Endothelial cell of umbilical vein (primary cell): ENCODE measurements at regions not wholly inside any gene's neighbourhood (a gene's known extent, or its start where the extent isn't known, plus 50 kb on each side); places are given as distances from the start of the nearest gene placed in this dataset.

Source experiments
- BruUV-seq: library from RNA; stranded (reverse); fragments of 400-500 nt; replicated peaks from 2 replicates; lab custom pipeline; 2021; lab: Mats Ljungman, UMichigan
- CTCF ChIA-PET: fragments of 300-600, 350-600 bp; sonication (Branson Sonifier 250); formaldehyde crosslinking; loops from one replicate; lab custom pipeline; 2021; ENCODE audit warnings: antibody characterized with exemption, inconsistent platforms; lab: Charles Lee
- POLR2A ChIA-PET: fragments of 300-600, 350-600 bp; sonication (Branson Sonifier 250); formaldehyde crosslinking; loops from one replicate; lab custom pipeline; 2021; ENCODE audit warnings: antibody characterized with exemption, inconsistent platforms; lab: Charles Lee
- DNase-seq: peaks from one replicate; pipeline ENCODE4 v3.0.0-alpha.2; 2011; ENCODE audit warnings: low read depth, low spot score
- FAIRE-seq: peaks from 2 replicates; lab custom pipeline; 2011; peaks lifted over from hg19 to GRCh38; lab: Jason Lieb, UNC
- H2AFZ ChIP-seq: 2 replicates; pipeline ENCODE4 v1.6.0; 2012; ENCODE audit warnings: low read depth, low read length, control low read depth, inconsistent platforms
- H3K27ac ChIP-seq: 2 replicates; pipeline ENCODE4 v1.5.1; 2011; ENCODE audit warnings: low read depth, mild to moderate bottlenecking, control low read depth, low read length, moderate library complexity; ENCODE audit not compliant: insufficient read depth
- H3K27me3 ChIP-seq, 2 experiments: 2 replicates each; pipeline versions ENCODE4 v1.6.0 to v1.6.1; 2011; ENCODE audit warnings: low read length in 2 of 2, mixed read lengths in 1 of 2; ENCODE audit not compliant: control insufficient read depth in 2 of 2, insufficient read depth in 2 of 2
- H3K36me3 ChIP-seq, 2 experiments: 2 replicates in 1 of 2; 3 replicates in 1 of 2; pipeline ENCODE4 v1.5.1; 2011; ENCODE audit warnings: low read length in 2 of 2, mild to moderate bottlenecking in 1 of 2, moderate library complexity in 1 of 2; ENCODE audit not compliant: control insufficient read depth in 2 of 2, insufficient read depth in 2 of 2; ENCODE audit errors: extremely low read depth in 1 of 2
- H3K4me1 ChIP-seq: 3 replicates; pipeline ENCODE4 v1.5.1; 2011; ENCODE audit warnings: mild to moderate bottlenecking, low read length; ENCODE audit not compliant: control insufficient read depth, insufficient read depth; ENCODE audit errors: extremely low read depth
- H3K4me2 ChIP-seq: 2 replicates; pipeline ENCODE4 v1.6.1; 2011; ENCODE audit warnings: low read length, control low read depth, mixed read lengths; ENCODE audit not compliant: insufficient read depth
- H3K4me3 ChIP-seq, 3 experiments: fragments of 200-600 bp in 1 of 3; sonication (generic), shearing (Covaris generic) in 1 of 3; replicated peaks in 1 of 3; 2 replicates each; pipeline ENCODE4 v1.5.1; 2011 to 2016; ENCODE audit warnings: control low read depth in 3 of 3, low read length in 3 of 3, mild to moderate bottlenecking in 2 of 3, inconsistent platforms in 1 of 3, low read depth in 1 of 3, moderate library complexity in 1 of 3; ENCODE audit not compliant: insufficient read depth in 1 of 3
- H3K79me2 ChIP-seq: 2 replicates; pipeline ENCODE4 v1.6.0; 2012; ENCODE audit warnings: low read length, inconsistent platforms; ENCODE audit not compliant: control insufficient read depth, insufficient read depth
- H3K9ac ChIP-seq: replicated peaks from 2 replicates; pipeline ENCODE3; 2011; ENCODE audit warnings: low read length, control low read depth; ENCODE audit not compliant: insufficient read depth; ENCODE audit errors: extremely low read depth
- H3K9me1 ChIP-seq: replicated peaks from 3 replicates; pipeline ENCODE4 v1.6.0; 2011; ENCODE audit warnings: mild to moderate bottlenecking, low read length; ENCODE audit not compliant: control insufficient read depth, insufficient read depth; ENCODE audit errors: extremely low read depth
- H3K9me3 ChIP-seq: replicated peaks from 2 replicates; pipeline ENCODE4 v1.5.1; 2012; ENCODE audit warnings: low read length, inconsistent platforms; ENCODE audit not compliant: control insufficient read depth, insufficient read depth
- H4K20me1 ChIP-seq: replicated peaks from 2 replicates; pipeline ENCODE3; 2011; ENCODE audit warnings: mild to moderate bottlenecking, low read length; ENCODE audit not compliant: control insufficient read depth, insufficient read depth; ENCODE audit errors: extremely low read depth
- EZH2 ChIP-seq: IDR thresholded peaks from 2 replicates; pipeline ENCODE4 v1.6.1; 2012; ENCODE audit warnings: borderline replicate concordance, low read depth, mild to moderate bottlenecking, moderate library complexity, low read length, inconsistent platforms; ENCODE audit not compliant: severe bottlenecking
- FOS ChIP-seq: IDR thresholded peaks from 2 replicates; pipeline ENCODE4 v1.6.1; 2011; ENCODE audit warnings: mild to moderate bottlenecking, low read length, moderate library complexity, borderline replicate concordance; ENCODE audit not compliant: insufficient read depth
- GATA2 ChIP-seq: IDR thresholded peaks from 2 replicates; pipeline ENCODE4 v1.7.0; 2011; ENCODE audit warnings: low read depth, mild to moderate bottlenecking, moderate library complexity, mixed read lengths, low read length; ENCODE audit not compliant: insufficient read length, insufficient read depth
- JUN ChIP-seq: IDR thresholded peaks from 2 replicates; pipeline ENCODE4 v1.6.1; 2011; ENCODE audit warnings: borderline replicate concordance, low read depth; ENCODE audit not compliant: insufficient read length, insufficient read depth
- MYC ChIP-seq: IDR thresholded peaks from one replicate; pipeline ENCODE4 v1.6.1; 2011; ENCODE audit warnings: mild to moderate bottlenecking, low read depth, low read length
- POLR2A ChIP-seq: IDR thresholded peaks from 2 replicates; pipeline ENCODE4 v1.6.1; 2012; ENCODE audit warnings: low read depth, mild to moderate bottlenecking, control low read depth, low read length
- POLR2AphosphoS5 ChIP-seq: IDR thresholded peaks from 2 replicates; pipeline ENCODE4 v1.6.1; 2012; ENCODE audit warnings: low read depth, mild to moderate bottlenecking, control low read depth, low read length, moderate library complexity; ENCODE audit not compliant: insufficient read depth
- dilution Hi-C: fragments of 300-500 bp; cut with MboI; formaldehyde crosslinking; loops from one replicate; pipeline ENCODE4 v1.15.0; 2019; ENCODE audit warnings: low sequenced_read_pairs; ENCODE audit not compliant: extremely low pct_ligation_motif_present
- intact Hi-C: fragments of 100-400 bp; cut with micrococcal nuclease; formaldehyde crosslinking; loops from one replicate; pipeline ENCODE4 v1.10.0; 2022
- TF ChIP-seq, protein P1 (sequence below), 2 donors: IDR thresholded peaks; 1 replicate in 1 of 2; 2 replicates in 1 of 2; pipeline ENCODE4 v1.5.1; 2011; ENCODE audit warnings: low read length in 2 of 2, mild to moderate bottlenecking in 2 of 2, moderate library complexity in 2 of 2, control low read depth in 1 of 2, inconsistent platforms in 1 of 2, low read depth in 1 of 2; ENCODE audit not compliant: insufficient read depth in 1 of 2; ENCODE audit errors: extremely low read depth in 1 of 2
- TF ChIP-seq, protein P2 (sequence below): IDR thresholded peaks from 2 replicates; pipeline ENCODE4 v1.6.1; 2011; ENCODE audit not compliant: insufficient read depth, insufficient read length

DNA sequence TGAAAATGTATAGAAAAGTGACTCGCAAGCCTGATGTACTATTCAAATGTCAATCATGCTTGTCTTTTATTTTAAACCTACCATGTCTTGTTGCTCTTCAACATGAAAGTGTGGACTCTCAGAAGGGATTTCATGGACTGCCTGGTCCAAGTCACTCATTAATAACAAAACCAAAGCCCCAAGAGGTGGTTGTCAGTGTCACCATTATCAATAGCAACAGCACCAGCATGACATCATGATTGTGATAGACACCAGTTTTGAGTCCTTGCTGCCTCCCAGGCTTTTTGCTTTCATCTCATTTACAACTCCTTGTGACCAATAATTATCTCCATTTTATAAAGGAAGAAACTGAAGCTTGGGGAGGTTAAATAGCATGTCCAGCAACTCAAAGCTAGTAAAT is 112.0 kb upstream of the TMPO start:
- POLR2A ChIA-PET = no interaction called here

DNA sequence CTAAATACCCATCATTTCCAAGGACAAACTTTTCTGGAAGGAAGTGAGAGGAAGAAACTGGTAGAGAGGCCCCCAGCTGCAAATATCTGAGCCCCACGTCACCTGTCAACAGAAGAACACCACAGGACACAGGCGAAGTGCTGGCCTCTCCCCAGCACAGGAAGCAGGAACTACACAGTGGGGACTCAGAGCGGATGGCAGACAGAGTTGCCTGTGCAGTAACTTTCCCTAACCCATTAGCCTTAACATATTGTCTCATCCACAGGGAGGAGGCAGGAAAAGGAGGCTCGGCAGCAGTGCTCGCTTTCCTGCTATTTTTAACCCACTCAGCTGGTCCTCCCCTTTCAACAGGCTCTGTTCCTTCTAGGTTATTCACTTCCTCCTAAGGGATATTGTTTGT is 111.5 kb upstream of the TMPO start:
- Histone ChIP-seq H4K20me1 (no peaks in the 10 kb centered on the region), H3K79me2 (no peaks in the 10 kb centered on the region), H3K4me1 (peaks cover 42% of the 10 kb centered on the region), H3K9ac (no peak overlapping the region), H3K9me3 (no peaks in the 10 kb centered on the region), H2AFZ (peak overlapping the region; percentile 33), H3K9me1 (no peaks in the 10 kb centered on the region), H3K27ac (no peak overlapping the region), H3K4me3 (no peak overlapping the region), H3K36me3 (no peaks in the 10 kb centered on the region), H3K4me2 (peak overlapping the region; percentile 26), H3K27me3 (no peaks in the 10 kb centered on the region)
- BruUV-seq = no TSS peak
- ChIA-PET CTCF (interaction anchor here (1.0 kb wide), 1 partner anchor 70 kb away, joined by 5 read pairs; no protein-coding TSS in a partner anchor), POLR2A (no interaction called here)
- intact Hi-C loops (no loop called here), dilution Hi-C loops (no loop called here)
- DNase-seq = no peak
- peak; percentile 79 for FAIRE-seq
- TF ChIP-seq POLR2AphosphoS5 = no peak
- TF ChIP-seq JUN = no peak
- no peak for TF ChIP-seq EZH2
- no peak for TF ChIP-seq FOS
- no peak for TF ChIP-seq GATA2
- TF ChIP-seq POLR2A = no peak
- TF ChIP-seq, protein P1, sequence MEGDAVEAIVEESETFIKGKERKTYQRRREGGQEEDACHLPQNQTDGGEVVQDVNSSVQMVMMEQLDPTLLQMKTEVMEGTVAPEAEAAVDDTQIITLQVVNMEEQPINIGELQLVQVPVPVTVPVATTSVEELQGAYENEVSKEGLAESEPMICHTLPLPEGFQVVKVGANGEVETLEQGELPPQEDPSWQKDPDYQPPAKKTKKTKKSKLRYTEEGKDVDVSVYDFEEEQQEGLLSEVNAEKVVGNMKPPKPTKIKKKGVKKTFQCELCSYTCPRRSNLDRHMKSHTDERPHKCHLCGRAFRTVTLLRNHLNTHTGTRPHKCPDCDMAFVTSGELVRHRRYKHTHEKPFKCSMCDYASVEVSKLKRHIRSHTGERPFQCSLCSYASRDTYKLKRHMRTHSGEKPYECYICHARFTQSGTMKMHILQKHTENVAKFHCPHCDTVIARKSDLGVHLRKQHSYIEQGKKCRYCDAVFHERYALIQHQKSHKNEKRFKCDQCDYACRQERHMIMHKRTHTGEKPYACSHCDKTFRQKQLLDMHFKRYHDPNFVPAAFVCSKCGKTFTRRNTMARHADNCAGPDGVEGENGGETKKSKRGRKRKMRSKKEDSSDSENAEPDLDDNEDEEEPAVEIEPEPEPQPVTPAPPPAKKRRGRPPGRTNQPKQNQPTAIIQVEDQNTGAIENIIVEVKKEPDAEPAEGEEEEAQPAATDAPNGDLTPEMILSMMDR (IDR thresholded peaks at IDR 0.05; ENCODE audit: extremely low read depth in 1 of 2, insufficient read depth in 1 of 2, low read depth in 1 of 2, low read length in 2 of 2) = no peak
- TF ChIP-seq MYC = no peak
- TF ChIP-seq, protein P2, sequence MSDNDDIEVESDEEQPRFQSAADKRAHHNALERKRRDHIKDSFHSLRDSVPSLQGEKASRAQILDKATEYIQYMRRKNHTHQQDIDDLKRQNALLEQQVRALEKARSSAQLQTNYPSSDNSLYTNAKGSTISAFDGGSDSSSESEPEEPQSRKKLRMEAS = no peak

More for the DNA sequence above, 112.0 kb upstream of the TMPO start:
- Histone ChIP-seq H3K9ac (no peak overlapping the region), H3K9me1 (no peaks in the 10 kb centered on the region), H4K20me1 (no peaks in the 10 kb centered on the region), H3K27ac (no peak overlapping the region), H3K36me3 (no peaks in the 10 kb centered on the region), H3K79me2 (no peaks in the 10 kb centered on the region), H2AFZ (no peak overlapping the region), H3K9me3 (no peaks in the 10 kb centered on the region), H3K27me3 (no peaks in the 10 kb centered on the region), H3K4me1 (peaks cover 46% of the 10 kb centered on the region), H3K4me3 (no peak overlapping the region), H3K4me2 (no peak overlapping the region)
- BruUV-seq = no TSS peak
- no peak for TF ChIP-seq EZH2
- no peak for TF ChIP-seq FOS
- TF ChIP-seq GATA2 = no peak
- no peak for TF ChIP-seq MYC
- TF ChIP-seq POLR2A = no peak
- TF ChIP-seq, protein P2 = no peak
- CTCF ChIA-PET = interaction anchor here (1.0 kb wide), 1 partner anchor 70 kb away, joined by 5 read pairs; no protein-coding TSS in a partner anchor
- intact Hi-C loops = no loop called here
- FAIRE-seq = no peak
- dilution Hi-C loops = no loop called here
- no peak for DNase-seq
